T47D (cell line): ENCODE measurements at regions not wholly inside any gene's neighbourhood (a gene's known extent, or its start where the extent isn't known, plus 50 kb on each side); places are given as distances from the start of the nearest gene placed in this dataset.

Source experiments
- DNase-seq, 2 experiments: peaks; one replicate each; pipeline versions ENCODE4 v3.0.0 to v3.0.0-alpha.2; 2011 to 2012; ENCODE audit warnings: low read depth in 1 of 2, low spot score in 1 of 2
- JUND ChIP-seq: IDR thresholded peaks from 2 replicates; pipeline ENCODE4 v1.6.1; 2012; ENCODE audit warnings: low read depth
- in situ Hi-C: cut with HindIII; loops from 2 replicates; pipeline ENCODE4 v1.10.0; 2016; ENCODE audit warnings: low sequenced_read_pairs, low pct_unique_long_range_greater_than_20kb

- DNase-seq: no peak
- in situ Hi-C loops: no loop called here
- TF ChIP-seq JUND: no peak
Observed at GRCh38 chr2:19208479-19209199, 149.8 kb downstream of the OSR1 start.

GRCh38 chr2:19207452-19207851 is 151.0 kb downstream of the OSR1 start:
- in situ Hi-C loops: no loop called here
- no peak for DNase-seq
- no peak for TF ChIP-seq JUND

GRCh38 chr2:19205983-19206533 is 152.4 kb downstream of the OSR1 start:
- in situ Hi-C loops: no loop called here
- no peak for TF ChIP-seq JUND
- DNase-seq: no peak

GRCh38 chr2:19203866-19204265 is 154.6 kb downstream of the OSR1 start:
- DNase-seq: no peak
- no peak for TF ChIP-seq JUND
- in situ Hi-C loops: no loop called here

- in situ Hi-C loops: no loop called here
- no peak for TF ChIP-seq JUND
- DNase-seq: no peak
Observed at GRCh38 chr2:19201911-19202462, 156.4 kb downstream of the OSR1 start.

- DNase-seq: no peak
- no peak for TF ChIP-seq JUND
- in situ Hi-C loops: no loop called here
Observed at GRCh38 chr2:19198381-19198780, 160.0 kb downstream of the OSR1 start.

GRCh38 chr2:19195661-19196060 is 162.8 kb downstream of the OSR1 start:
- no peak for TF ChIP-seq JUND
- in situ Hi-C loops: no loop called here
- DNase-seq: no peak

- in situ Hi-C loops: no loop called here
- TF ChIP-seq JUND: no peak
- DNase-seq: no peak
Observed at GRCh38 chr2:19189391-19189790, 169.0 kb downstream of the OSR1 start.

- in situ Hi-C loops: no loop called here
- TF ChIP-seq JUND: no peak
- no peak for DNase-seq
Observed at GRCh38 chr2:19187323-19188020, 171.0 kb downstream of the OSR1 start.

GRCh38 chr2:19185086-19185485 is 173.3 kb downstream of the OSR1 start:
- DNase-seq: no peak

GRCh38 chr2:19178175-19178574 is 180.2 kb downstream of the OSR1 start:
- in situ Hi-C loops: no loop called here
- peak in 1 of 2 experiments; percentile 62 for DNase-seq
- no peak for TF ChIP-seq JUND

More at GRCh38 chr2:19185086-19185485, 173.3 kb downstream of the OSR1 start:
- in situ Hi-C loops: no loop called here
- no peak for TF ChIP-seq JUND

GRCh38 chr2:19176977-19177376 is 181.4 kb downstream of the OSR1 start:
- in situ Hi-C loops: no loop called here
- no peak for TF ChIP-seq JUND
- peak in 1 of 2 experiments; percentile 8 for DNase-seq
